ENCODE measurements at regions not wholly inside any gene's neighbourhood (a gene's known extent, or its start where the extent isn't known, plus 50 kb on each side); places are given as distances from the start of the nearest gene placed in this dataset.

GRCh38 chr3:132236701-132237651 lies 80.2 kb upstream of the ACP3 start:
- DNase-seq: no peak

- DNase-seq: no peak
These were observed 79.6 kb upstream of the ACP3 start for GRCh38 chr3:132237652-132238032.

- DNase-seq: no peak
These were observed 77.6 kb upstream of the ACP3 start for GRCh38 chr3:132239587-132239986.

DNA sequence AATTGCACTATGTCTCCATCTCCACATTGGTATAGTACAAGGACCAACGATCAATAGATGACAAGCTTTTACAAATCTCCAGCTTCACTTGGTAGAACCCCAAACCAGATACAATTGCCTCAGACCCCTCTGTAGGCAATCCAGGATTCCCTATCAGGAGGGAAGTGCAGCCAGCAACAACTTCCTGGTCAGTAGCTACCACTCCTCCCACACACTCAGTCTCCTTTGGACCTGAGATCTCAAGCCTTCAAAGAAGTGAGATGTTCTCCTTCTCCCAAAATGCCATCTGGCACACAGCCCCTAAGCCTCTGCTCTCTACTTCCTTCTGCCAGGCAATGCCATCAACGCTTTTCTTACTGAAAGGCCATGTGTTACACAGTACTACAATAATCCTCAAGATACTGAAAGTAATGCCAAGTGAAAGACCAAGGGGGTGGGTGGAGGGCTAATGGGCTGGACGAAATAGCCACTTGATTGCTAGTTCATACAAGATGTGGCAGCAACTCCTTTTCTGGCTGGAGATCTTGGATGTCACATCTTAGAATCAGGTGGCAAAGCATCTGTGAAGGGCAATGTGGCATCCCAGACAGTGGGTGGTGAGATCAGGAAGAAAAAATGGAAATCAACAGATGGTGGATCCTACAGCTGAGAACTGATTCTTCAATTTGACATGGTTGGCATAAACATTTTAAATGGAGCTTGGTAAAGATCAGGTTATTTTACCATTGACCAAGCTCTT lies 75.3 kb upstream of the ACP3 start:
- peak in 2 of 56 donors; percentile 7 to 32 for DNase-seq

DNA sequence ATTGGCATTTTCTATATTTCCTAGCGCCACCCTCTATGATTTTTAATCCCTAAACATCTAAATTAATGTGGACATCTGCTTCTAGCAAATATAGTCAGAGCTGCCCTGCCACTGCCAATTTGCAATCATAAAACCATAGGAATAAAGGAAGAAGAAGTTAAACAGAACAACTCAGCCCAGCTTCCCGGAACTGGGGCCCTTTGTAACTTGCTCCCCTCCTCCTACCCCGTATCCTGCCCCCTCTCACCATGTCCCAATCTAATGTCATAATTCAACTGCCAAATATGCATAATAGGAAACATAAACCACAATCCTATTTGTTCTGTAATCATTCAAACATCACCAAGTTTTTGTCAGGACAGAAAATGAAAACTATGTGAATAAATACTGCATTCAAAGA lies 74.4 kb upstream of the ACP3 start:
- no peak for DNase-seq

GRCh38 chr3:132245552-132246142 lies 71.6 kb upstream of the ACP3 start:
- DNase-seq: no peak

- DNase-seq: no peak
These were observed 71.0 kb upstream of the ACP3 start for GRCh38 chr3:132246212-132246611.

- no peak for DNase-seq
These were observed 70.0 kb upstream of the ACP3 start for GRCh38 chr3:132247211-132247610.

- DNase-seq: no peak
These were observed 68.7 kb upstream of the ACP3 start for GRCh38 chr3:132248490-132248889.

- peak in 2 of 56 donors; percentile 5 to 6 for DNase-seq
These were observed 63.8 kb upstream of the ACP3 start for GRCh38 chr3:132253262-132253878.

DNA sequence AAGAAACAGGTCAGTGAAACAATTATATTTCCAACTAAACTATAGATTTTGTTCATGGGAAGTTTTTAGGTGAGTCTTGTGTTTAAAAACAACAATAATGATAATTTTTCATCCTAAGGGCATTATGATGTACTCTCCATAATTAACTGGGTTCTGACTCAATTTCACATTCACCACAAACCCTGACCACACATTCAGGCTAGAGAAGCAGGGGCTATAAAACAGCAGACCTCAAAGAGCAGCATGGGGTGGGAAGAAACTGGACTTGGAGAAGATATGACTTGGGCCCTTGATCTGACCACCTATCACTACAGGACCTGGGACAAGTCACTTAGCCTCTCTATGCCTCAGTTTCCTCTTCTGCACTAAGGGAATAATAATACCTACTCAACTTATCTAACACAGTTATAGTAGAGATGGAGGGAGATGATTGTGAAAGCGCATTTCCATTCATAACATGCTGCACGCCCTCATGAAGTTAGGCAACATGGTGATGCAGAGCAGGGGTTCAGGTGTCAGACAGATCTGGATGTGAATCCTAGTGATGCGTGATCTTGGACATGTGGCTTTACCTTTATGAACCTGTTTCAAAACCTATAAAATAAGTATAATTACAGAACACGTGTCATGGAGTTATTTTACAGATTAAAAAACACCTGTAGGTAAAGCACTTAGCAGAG lies 63.0 kb upstream of the ACP3 start:
- no peak for DNase-seq

DNA sequence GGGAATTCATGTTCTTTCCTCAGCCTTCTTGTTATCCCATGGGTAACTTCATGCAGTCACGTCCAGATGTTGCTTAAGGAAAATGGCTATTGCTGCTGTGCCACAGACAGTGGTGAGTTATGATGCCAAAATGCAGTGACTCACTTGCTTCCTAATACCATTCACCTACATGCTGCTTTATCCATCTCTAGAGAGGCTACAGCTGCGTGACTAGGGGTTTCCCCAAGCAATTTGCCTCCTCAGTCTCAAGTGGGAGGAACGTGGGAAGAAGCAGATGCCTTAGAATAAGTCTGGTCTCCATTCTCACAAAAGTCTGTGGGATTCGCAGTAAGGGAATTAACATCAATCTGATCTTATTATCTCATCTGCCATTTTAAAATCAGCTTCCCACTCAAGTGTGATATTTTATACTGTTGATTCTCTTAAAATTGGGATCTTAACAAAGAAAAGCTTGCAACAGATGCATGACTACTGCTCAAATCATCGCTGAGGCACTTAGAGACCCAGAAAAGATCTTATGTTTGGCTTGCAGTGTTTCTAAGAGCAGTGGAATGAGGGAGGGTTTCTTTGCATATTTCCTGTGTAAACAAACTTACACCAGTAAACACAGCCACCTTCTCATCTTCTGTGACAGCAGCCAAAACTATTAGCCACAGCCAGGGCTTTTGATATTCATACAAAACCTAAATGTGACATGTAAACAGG lies 62.0 kb upstream of the ACP3 start:
- DNase-seq: peak in 12 of 56 donors; percentile 1 to 38 (median 14)

- DNase-seq: peak in 10 of 56 donors; percentile 1 to 37 (median 14)
These were observed 60.2 kb upstream of the ACP3 start for GRCh38 chr3:132256989-132257388.

DNA sequence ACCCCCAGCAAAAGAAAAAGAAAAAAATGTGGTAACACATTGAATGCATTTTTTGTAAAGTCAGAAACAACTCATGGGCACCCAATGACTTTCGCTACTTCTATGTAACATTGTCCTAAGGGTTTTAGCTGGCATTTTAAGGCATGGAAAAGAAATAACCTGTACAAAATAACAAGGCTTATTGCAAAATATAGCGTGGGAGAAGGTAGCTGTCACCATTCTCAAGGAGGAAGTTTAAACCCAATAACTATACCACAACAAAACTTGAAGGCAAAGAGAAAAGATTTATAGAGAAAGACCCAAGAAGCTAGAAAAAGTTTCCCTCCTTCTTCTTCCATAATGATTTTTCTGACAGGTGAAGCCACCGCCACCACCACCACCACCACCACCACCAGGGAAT lies 55.7 kb upstream of the ACP3 start:
- DNase-seq: no peak

GRCh38 chr3:132262305-132262704 lies 54.9 kb upstream of the ACP3 start:
- DNase-seq: no peak

DNA sequence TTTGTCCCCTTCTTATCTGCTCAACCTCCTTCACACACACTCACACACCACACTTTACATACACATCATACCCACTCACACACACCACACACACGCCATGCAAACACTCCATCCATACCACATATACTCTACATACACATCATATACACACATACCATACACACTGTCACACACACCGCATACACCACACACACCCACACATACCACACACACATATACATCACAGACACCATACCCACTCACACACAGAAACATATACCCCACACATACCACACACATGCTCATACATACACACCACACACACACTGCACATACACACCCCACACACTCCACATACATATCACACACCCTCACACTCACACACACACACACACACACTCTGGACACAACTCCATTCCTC lies 54.3 kb upstream of the ACP3 start:
- DNase-seq: no peak

DNA sequence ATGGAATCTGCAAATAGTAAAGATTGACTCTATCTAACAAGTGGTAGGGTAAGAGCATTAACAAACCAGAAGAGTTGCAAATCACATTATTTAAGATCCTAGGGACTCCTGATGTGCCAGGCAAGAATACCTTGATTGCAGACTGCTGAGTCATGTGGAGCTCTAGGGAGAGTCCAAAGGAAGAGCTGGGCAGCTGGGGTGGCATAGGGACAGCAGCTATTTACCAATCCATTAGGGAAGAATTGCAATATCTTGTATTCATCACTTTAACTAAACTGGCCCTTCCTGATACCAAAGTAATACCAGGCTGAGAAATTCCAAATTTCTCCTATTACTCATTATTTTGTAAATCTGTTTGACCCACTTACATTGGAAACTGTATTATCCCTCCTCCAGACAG lies 52.2 kb upstream of the ACP3 start:
- DNase-seq: no peak

DNA sequence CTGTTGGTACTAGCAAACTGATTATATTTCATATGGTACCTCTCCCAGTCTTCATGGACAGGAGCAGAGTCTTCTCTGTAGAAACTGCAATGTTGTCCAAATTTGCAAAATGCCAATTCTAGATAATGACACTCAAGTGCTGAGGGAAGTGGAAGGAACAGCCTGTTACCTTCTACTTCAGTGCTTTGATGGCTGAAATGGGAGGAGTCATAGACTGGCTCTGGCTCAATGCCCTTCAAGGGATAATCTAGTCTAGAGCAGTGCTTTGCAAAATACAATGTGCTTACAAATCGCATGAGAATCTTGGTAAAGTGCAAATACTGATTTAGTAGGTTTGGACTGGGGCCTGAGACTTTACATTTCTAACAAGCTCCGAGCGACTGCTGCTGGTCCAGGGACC lies 51.7 kb upstream of the ACP3 start:
- no peak for DNase-seq

- no peak for DNase-seq
These were observed 49.7 kb upstream of the ACP3 start for GRCh38 chr3:132267391-132267993.

Data from amygdala (tissue), 56 donors.